ENCODE measurements at regions not wholly inside any gene's neighbourhood (a gene's known extent, or its start where the extent isn't known, plus 50 kb on each side); places are given as distances from the start of the nearest gene placed in this dataset.

DNA sequence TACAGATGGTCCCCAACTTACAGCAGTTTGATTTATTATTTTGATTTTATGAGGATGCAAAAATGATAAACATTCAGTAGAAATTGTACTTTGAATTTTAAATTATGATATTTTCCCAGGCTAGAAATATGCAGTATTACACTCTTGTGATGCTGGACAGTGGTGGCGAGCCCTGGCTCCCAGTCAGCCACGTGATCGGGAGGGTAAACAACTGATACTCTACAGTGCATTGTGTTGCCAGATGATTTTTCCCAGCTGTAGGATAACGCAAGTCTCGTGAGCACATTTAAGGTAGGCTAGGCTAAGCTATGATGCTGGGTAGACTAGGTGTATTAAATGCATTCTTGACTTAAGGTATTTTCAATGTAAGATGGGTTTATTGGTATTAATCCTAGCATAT, 865.2 kb downstream of the SORCS3 start:
- DNase-seq (ENCODE audit: low spot score) = no peak
- TF ChIP-seq, protein P1, sequence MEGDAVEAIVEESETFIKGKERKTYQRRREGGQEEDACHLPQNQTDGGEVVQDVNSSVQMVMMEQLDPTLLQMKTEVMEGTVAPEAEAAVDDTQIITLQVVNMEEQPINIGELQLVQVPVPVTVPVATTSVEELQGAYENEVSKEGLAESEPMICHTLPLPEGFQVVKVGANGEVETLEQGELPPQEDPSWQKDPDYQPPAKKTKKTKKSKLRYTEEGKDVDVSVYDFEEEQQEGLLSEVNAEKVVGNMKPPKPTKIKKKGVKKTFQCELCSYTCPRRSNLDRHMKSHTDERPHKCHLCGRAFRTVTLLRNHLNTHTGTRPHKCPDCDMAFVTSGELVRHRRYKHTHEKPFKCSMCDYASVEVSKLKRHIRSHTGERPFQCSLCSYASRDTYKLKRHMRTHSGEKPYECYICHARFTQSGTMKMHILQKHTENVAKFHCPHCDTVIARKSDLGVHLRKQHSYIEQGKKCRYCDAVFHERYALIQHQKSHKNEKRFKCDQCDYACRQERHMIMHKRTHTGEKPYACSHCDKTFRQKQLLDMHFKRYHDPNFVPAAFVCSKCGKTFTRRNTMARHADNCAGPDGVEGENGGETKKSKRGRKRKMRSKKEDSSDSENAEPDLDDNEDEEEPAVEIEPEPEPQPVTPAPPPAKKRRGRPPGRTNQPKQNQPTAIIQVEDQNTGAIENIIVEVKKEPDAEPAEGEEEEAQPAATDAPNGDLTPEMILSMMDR (IDR thresholded peaks at IDR 0.05; ENCODE audit: extremely low read depth, insufficient read depth, missing control alignments) = no peak
- in situ Hi-C loops (cut with MboI; ENCODE audit: low pct_unique_long_range_greater_than_20kb, low sequenced_read_pairs, unreplicated experiment) = no loop called here

DNA sequence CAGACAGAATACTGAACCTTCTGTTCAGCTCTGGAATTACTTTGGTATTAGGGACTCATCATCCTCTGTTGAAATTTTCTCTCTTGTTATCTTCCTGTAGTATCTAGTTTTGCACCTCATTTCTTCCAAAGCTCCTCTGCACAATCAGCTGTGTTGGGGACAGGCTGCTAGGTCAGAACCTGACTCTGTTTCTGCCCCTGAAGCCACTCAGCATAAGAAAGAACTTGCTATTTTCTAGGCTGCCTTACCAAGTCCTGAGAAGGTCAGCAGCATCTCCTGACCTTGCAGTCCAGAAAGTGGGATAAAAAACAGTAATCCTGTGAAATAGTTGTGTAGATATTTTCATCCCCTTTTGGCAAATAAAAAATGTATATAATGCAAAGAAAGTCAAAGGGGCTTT, 862.6 kb downstream of the SORCS3 start:
- in situ Hi-C loops (cut with MboI; ENCODE audit: low pct_unique_long_range_greater_than_20kb, low sequenced_read_pairs, unreplicated experiment) = no loop called here

DNA sequence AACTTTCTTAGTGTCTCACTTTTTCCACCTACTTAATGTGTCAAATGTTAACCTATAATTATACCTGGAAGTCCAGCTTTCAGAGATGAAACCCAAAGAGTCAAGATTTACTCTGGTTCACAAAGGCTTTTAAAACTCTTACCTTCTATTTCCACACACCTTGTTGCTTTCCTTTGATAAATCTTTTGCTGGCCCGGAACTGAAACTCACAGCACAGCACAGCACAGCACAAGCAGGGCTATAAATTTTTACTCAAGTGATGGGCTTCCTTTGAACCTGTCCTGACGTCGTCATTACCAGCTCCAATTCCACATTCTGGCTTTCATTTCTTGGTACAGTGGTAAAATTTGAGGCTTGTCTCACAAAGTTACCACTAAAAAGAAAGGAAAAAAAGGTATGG, 861.0 kb downstream of the SORCS3 start:
- TF ChIP-seq, protein P1 (IDR thresholded peaks at IDR 0.05; ENCODE audit: extremely low read depth, insufficient read depth, missing control alignments) = no peak
- in situ Hi-C loops (cut with MboI; ENCODE audit: low pct_unique_long_range_greater_than_20kb, low sequenced_read_pairs, unreplicated experiment) = no loop called here
- DNase-seq (ENCODE audit: low spot score) = no peak

More for the DNA sequence above, 862.6 kb downstream of the SORCS3 start:
- no peak for DNase-seq (ENCODE audit: low spot score)
- TF ChIP-seq, protein P1 (IDR thresholded peaks at IDR 0.05; ENCODE audit: extremely low read depth, insufficient read depth, missing control alignments) = no peak

DNA sequence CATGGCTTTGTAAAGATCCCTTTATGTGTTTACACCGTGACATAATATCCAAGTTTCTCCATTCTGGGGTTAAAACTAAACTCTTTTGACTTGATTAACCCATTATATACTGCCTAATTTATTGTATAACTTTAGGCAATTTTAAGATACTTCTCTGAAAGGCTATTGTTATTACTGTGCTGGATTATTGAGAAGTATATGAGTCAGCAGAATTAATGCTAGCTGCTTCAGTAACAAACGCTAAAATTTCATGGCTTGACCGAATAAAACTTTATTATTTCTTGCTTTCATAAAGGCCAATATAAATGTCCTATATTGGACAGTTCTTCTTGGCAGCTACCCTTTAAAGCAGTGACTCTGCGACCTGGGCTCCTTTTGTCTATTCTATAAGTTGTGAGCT, 853.9 kb downstream of the SORCS3 start:
- in situ Hi-C loops (cut with MboI; ENCODE audit: low pct_unique_long_range_greater_than_20kb, low sequenced_read_pairs, unreplicated experiment) = no loop called here
- TF ChIP-seq, protein P1 (IDR thresholded peaks at IDR 0.05; ENCODE audit: extremely low read depth, insufficient read depth, missing control alignments) = no peak
- DNase-seq (ENCODE audit: low spot score) = no peak

DNA sequence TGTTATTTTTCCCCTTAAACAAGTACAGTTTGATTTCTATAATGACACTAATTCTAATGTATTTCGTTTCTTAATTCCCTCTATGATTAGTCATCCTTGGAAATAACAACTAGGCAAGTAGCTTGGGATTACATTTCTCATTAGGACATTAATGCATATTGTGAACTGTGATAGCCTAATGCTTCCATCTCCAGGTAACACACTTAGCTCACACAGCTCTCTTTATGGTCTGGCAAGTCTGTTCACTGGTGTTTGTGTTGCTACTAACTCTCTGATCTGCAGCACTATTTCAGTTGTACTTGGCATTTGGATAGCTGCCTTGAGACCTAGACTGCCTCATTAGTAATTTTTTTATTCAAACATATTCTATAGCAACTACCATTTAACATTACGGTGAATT, 853.2 kb downstream of the SORCS3 start:
- TF ChIP-seq, protein P1 (IDR thresholded peaks at IDR 0.05; ENCODE audit: extremely low read depth, insufficient read depth, missing control alignments) = no peak
- in situ Hi-C loops (cut with MboI; ENCODE audit: low pct_unique_long_range_greater_than_20kb, low sequenced_read_pairs, unreplicated experiment) = no loop called here
- no peak for DNase-seq (ENCODE audit: low spot score)

DNA sequence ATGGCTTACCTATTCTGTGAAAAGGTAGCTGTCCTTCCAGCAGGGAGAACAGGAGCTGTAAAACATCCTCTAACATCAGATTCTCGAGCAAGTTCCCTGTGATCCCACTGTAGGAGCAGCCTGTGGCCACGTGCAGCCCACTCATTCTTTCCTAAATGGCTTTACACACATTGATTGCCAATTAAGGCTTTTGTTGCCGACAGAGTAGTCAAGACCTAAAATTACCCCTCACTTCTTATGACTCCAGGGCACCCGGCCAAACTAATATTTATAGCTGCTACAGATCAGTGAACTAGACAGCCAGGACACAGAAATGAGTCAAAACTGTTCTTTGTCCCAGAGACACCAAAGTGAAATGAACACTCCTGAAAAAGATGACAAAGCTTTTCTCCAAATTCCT, 832.1 kb downstream of the SORCS3 start:
- in situ Hi-C loops (cut with MboI; ENCODE audit: low pct_unique_long_range_greater_than_20kb, low sequenced_read_pairs, unreplicated experiment) = no loop called here
- no peak for DNase-seq (ENCODE audit: low spot score)
- TF ChIP-seq, protein P1 (IDR thresholded peaks at IDR 0.05; ENCODE audit: extremely low read depth, insufficient read depth, missing control alignments) = no peak

DNA sequence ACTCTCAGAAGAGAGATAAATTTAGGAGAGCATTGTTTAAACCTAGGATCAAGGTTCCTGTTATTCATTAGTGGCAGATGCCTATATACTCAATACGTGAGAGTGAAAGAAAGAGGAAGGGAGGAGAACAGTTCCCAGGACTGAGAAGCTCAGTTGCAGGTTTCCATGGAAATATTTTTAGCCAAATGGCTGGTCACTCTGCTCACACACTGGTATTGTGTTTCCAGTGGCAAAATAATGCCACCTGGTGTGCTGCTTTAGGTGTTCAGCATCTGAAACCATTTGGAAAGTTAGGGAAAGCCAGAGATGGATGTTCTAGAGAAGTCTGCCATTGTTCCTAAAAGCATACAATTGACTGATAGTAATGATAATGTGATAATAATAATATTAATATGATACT, 827.7 kb downstream of the SORCS3 start:
- TF ChIP-seq, protein P1 (IDR thresholded peaks at IDR 0.05; ENCODE audit: extremely low read depth, insufficient read depth, missing control alignments) = no peak
- in situ Hi-C loops (cut with MboI; ENCODE audit: low pct_unique_long_range_greater_than_20kb, low sequenced_read_pairs, unreplicated experiment) = no loop called here
- DNase-seq (ENCODE audit: low spot score) = no peak

All from GM13977 (cell line).